Right ventricle myocardium superior (tissue), 1 donor: ENCODE measurements at regions not wholly inside any gene's neighbourhood (a gene's known extent, or its start where the extent isn't known, plus 50 kb on each side); places are given as distances from the start of the nearest gene placed in this dataset.
"Not testable (repeated sequence)": the region's sequence is repeated elsewhere in the genome, so short reads cannot be mapped to it uniquely, and the experiment has no call there.

Experiments used
- ATAC-seq: fragments of 200-7000 bp; cut with Tn5 transposase; one replicate; pipeline ENCODE4 v1.9.1; 2020; ENCODE audit warnings: mild to moderate bottlenecking; ENCODE audit not compliant: poor library complexity
- DNase-seq: peaks from one replicate; pipeline ENCODE4 v3.0.0-alpha.2; 2020
- intact Hi-C: fragments of 100-400 bp; cut with DNase I; formaldehyde crosslinking; loops from one replicate; pipeline ENCODE4 v1.11.2; 2022
- donor health status: DM: no; HTN: yes; CAD: no; lungs with severe emphysema.

GRCh38 chr11:69205743-69206612 is 50.2 kb downstream of the SMIM38 start:
- intact Hi-C loops = no loop called here
- ATAC-seq (no peak), DNase-seq (no peak)

- DNase-seq, intact Hi-C loops, ATAC-seq: not testable (repeated sequence)
Observed at GRCh38 chr11:69206613-69206965, 50.9 kb downstream of the SMIM38 start.

DNA sequence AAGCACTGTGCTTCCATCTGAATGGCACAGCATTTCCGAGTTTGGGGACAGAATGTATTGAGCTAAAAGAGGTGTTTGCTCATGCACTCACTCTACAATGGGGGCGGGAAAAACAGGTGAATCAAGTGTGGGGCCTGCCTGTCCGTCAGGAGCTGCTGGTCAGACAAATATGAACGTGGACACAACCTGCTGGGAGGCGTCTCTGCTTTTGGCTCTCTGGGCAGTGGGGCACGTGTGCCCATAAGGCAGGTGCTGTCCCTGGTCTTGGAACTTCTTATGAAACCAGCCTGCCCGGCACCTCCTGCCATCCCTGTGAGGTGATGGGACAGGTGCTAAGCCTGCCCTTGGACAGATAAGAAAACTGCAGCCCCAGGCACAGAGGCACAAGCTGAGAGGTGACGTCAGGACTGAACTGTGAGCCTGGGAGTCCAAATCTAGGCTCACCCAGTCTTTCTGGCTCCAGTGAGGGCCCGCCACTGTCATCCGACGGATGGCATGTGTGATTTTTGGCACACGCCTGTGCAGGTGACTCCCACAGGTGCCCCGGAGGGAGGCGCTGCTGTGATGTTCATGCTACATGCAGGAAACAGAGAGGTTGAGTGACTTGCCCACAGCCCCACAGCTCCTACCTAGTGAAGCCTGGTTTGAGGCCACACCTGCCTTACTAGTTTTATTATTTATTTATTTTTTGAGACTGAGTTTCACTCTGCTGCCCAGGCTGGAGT is 51.6 kb downstream of the SMIM38 start:
- DNase-seq = no peak
- no peak for ATAC-seq
- intact Hi-C loops = no loop called here

DNA sequence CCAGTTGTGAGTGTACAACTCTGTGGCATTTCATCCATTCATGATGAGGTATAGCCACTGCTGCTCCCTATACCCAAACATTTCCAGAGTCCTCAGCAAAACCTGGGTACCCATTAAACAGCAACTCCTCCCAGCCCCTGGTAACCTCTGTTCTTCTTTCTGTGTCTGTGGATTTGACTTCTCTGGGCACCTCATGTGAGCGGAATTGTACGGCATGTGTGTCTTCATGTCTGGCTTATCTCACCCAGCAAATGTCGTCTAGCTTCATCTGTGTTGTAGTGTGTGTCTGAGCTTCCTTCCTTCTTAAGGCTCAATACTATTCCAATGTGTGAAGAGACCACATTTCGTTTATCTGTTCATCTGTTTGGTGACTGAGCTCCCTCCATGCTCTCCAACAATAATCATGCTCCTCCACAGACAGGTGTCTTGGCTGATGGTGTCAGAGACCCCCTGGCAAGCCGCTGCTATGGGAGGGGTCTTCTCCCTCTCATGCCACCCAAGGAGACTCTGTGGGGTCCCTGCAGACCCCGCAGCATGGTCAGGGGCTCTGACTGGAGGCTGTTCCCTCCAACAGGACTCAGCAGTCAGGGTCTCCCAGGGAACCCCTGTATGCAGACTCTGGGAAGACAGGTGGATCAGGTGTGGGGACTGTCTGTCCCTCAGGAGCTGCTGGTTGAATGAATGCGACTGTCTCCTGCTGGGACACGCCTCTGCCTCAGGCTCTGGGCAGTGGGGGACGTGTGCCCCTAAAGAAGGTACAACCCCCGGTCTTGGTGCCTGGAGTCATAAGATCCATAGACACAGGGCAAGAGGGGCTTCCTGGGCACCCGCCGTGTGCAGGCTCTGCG is 52.7 kb downstream of the SMIM38 start:
- intact Hi-C loops = no loop called here
- no peak for DNase-seq
- ATAC-seq = no peak

DNA sequence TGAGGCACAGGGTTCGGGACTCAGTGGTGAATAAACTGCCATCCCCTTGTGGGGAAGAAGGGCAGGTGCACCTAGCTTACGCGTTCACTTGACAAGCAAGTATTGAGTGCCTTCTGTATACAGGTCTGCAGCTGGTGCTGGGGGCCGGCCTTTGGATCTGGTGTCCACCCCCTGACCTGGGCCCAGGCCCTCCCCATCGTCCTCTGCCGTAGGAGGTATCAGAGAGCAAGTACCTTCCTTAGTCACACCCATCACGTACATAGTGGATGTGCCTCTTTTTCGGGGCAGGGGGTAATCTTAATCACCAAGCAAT is 53.3 kb downstream of the SMIM38 start:
- DNase-seq (no peak), ATAC-seq (no peak)
- intact Hi-C loops = no loop called here

DNA sequence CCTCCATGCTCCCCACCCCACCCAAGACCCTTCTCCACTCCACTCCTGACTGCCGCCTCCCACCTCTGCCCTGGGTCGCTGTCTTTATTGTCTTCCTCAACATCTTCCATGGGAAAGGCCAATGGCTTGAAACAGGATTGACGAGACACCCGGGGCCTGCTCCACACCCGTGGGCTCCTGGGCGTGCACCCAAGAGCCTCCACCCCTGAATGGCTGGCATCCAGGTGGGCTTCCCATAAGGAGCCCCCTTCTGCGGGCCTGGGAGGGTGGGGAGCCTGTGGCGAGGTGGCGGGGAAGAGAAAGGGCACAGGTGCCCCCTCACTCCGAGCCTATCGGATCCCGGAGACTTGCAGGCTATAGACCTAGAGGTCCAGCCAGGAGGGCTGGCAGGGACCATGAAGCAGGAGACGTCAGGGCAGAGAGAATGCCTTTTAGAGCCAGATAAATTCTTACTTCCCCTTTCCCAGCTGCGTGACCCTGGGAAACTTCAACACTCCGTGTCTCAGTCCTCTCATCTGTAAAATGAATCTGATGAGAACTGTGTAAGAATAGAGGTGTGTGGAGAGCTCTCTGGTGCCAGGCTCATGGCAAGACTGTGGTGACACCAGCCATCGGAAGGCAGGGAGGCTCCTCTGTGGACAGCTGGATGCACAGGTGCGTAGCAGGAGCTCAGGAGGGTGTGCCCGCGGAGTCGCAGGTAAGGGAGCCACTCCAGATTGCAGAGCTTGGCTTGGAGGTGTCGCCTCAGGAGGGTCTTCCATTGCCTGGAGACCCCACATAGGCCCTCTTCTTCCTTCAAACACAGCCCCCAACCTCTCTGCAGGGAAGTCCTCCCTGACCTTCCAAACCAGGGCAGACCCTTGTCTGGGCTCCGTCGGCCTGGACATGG is 53.9 kb downstream of the SMIM38 start:
- DNase-seq (no peak), ATAC-seq (no peak)
- intact Hi-C loops = no loop called here

- no peak for DNase-seq
- intact Hi-C loops = no loop called here
- no peak for ATAC-seq
Observed at GRCh38 chr11:69210310-69211035, 54.7 kb downstream of the SMIM38 start.

GRCh38 chr11:69211540-69211919 is 55.8 kb downstream of the SMIM38 start:
- intact Hi-C loops = no loop called here
- DNase-seq (no peak), ATAC-seq (no peak)

DNA sequence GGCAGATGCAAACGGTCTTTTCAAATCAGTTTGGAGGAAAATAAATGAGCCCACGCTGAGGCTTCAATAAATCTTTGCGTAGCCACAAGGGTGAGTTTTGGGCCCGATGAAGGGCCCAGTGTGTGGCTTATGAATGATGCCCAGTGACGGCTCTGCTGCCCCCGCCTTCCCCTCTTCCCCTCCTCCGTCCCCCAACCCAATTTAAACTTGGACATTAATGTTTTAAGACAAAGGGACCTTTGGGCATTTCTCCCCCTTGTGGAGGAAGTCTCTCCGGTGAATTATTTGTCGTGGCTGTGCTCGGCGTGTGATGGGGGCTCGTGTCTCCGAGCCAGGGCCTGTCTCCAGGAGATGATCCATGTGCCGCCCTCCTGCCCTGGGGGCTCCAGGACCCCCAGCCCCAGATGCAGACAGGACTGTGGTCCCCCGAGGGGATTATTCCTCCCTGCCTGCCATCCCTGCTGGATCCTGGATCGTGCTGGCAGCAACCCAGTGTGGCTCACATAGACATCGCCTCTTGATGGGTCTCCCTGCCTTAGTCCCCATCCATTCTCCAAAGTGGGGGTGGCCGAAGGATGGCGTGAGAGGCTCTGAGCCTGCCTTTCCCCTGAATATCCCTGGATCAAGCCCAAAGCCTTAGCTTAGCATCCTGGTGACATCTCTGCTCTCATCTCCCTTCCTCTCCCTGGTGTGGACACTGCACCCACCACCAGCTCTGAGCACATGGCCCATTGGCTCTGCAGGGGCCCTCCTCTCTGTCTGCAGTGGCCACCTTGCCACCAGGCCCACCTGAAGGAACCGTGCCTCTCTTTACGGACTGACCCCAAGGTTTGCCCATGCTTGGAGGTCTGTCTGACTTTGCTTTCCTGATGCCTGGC is 56.4 kb downstream of the SMIM38 start:
- DNase-seq (no peak), ATAC-seq (no peak)
- intact Hi-C loops = no loop called here

DNA sequence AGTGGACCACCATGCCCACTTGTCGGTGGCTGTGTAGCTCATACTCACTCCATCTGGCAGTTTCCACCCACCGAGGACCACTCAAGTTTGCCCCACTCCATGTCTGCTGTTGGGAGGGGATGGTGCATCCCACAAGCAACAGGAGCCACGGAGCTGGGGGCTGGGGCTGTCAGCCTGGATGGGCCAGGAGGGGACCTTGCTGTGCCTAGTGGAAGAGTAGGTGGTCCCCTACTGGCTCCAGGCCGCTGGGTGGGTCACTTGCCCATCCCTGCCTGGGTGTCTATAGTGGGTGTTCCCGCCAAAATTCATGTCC is 57.0 kb downstream of the SMIM38 start:
- ATAC-seq = no peak
- no peak for DNase-seq
- intact Hi-C loops = no loop called here

- ATAC-seq = no peak
- intact Hi-C loops = no loop called here
Observed at GRCh38 chr11:69213316-69213715, 57.6 kb downstream of the SMIM38 start.

GRCh38 chr11:69213964-69214363 is 58.2 kb downstream of the SMIM38 start:
- no peak for DNase-seq
- ATAC-seq = no peak
- intact Hi-C loops = no loop called here

More at GRCh38 chr11:69213316-69213715, 57.6 kb downstream of the SMIM38 start:
- DNase-seq = no peak

DNA sequence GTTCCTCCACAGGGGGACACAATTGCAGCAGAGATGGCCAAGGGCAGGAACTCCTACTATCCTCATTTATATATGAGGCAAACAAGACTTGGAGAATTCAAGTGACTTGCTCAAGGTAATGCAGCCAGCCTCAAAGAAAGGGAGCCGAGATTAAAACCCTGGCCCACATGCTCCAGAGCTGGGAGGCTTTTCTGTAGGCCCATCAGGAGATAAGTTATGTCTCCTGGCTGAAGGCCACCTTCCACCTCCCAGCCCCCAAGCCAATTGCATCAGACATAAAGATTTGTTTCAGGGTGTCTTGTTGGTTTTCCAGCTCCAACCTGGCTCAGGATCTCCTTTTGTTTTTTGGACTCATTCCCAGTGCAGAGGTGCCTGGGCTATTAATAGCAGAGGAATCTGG is 59.5 kb downstream of the SMIM38 start:
- DNase-seq (no peak), ATAC-seq (no peak)
- intact Hi-C loops = no loop called here

DNA sequence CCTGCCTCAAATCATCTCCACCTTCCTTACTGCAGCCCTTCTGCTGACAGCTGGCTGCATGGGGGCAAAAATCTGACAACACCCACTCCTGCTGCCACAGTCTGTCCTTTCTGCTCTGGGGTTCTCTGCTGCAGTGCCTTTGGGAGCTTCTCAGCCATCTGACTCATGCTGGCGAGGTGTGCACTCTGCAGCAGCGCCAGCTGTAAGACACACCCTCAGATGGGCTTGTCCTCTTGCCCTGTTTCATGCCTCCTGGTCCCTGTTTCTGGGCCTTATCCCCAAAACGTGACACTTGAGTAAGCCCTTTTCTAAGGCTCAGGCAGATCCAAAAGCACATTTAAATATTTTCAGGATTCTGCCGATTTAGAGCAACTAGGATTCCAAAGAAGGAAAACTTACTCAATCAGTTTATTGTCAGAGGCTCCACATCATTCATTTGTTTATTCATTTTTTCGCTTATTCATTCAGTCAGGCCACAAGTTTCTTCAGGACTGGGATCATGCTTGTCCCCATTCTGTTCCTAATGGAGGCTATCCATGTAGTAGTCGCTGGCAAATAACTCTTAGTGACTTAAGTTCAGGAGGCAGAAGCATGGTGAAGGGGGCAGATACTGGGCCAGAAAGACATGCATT is 60.2 kb downstream of the SMIM38 start:
- ATAC-seq (no peak), DNase-seq (no peak)
- intact Hi-C loops = no loop called here

DNA sequence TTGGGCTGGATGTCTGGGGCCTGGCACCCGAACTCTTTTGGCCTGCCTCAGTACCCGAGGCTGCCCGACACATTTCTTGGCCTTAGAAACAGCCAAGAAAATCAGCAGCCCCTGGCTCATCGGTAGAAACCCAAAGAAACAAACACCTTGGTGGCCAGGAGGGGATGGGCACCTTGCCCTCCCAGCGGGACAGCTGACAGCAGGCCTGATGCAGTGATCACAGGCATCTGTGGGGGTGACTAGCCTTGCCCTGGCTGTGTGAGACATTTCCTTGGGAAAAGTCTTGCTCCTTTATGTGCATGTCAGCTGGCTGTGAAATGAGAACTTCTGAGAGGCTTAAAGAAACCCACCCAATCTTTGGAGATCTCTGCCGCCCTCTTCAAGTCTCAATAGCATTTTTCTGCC is 60.9 kb downstream of the SMIM38 start:
- intact Hi-C loops = no loop called here
- ATAC-seq (no peak), DNase-seq (no peak)

- intact Hi-C loops = no loop called here
- peak; percentile 49 for ATAC-seq
- no peak for DNase-seq
Observed at GRCh38 chr11:69217276-69218105, 61.8 kb downstream of the SMIM38 start.
